ENCODE measurements at regions not wholly inside any gene's neighbourhood (a gene's known extent, or its start where the extent isn't known, plus 50 kb on each side); places are given as distances from the start of the nearest gene placed in this dataset.
A peak's percentile ranks its signal among the peaks of the same experiment; 100 is the strongest.

DNA sequence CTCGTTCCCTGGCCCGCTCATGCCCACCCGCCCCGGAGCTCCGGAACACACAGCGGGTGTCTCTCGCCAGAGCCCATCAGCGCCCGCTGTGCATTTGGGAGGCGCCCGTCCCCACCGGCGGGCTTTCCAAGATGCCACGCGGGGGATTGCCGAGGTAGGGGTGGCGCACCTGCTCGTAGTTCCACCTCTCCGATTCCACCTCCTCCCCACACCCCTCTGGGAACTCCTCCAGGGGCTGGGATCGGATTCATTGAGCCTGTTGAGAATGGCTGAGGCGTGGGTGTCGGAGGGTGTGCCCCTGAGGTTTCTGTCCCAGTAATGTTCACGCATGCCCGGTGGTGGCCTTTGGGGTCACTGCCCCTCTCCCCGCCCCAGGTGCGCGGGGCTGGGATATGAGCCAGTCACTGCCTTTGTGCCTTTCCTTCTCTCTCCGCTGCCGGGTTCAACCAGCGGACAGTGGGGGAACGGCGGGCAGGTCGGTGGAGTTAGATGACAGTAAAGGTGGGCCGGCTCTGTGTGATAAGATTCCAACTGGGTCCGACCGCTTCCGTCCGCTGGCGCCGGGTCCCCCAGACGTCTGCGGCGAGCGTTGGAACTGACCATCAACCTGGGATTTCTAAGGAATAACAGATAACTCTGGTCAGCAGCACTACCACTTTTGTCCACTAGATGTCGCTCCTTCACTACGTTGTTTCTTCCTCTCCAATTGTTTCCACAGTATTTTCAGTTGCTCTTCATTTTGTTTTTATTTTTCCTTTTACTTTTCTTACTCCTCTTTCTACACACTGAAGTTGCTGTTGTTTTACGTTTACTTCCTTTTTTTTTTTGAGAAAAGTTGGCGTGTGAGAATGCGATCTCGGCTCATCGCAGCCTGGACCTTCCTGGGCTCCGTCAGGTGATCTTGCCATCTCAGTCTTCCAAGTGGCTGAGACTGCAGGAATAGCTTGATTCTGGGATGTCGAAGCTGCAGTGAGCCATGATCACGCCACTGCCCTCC is 178.1 kb upstream of the ALG10B start:
- DNase-seq (ENCODE audit: low read depth in 1 of 2, low spot score in 1 of 2): peak; percentile 38

DNA sequence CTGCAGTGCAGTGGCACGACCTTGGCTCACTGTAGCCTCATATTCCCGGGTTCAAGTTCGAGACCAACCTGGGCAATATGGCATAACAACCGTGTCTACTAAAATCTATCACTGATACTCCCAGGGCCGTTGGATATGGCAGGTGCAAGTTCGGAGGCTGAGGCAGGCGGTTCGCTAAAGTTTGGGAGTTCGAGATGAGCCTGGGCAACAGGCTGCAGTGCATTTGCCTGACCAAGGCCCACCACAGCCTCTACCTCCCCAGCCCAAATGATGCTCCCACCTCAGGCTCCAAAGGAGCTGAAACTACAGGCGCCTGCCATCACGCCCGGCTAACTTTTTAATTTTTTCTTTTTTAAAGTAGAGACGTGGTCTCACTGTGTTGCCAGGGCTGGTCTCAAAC is 177.1 kb upstream of the ALG10B start:
- no peak for DNase-seq (ENCODE audit: low read depth in 1 of 2, low spot score in 1 of 2)

DNA sequence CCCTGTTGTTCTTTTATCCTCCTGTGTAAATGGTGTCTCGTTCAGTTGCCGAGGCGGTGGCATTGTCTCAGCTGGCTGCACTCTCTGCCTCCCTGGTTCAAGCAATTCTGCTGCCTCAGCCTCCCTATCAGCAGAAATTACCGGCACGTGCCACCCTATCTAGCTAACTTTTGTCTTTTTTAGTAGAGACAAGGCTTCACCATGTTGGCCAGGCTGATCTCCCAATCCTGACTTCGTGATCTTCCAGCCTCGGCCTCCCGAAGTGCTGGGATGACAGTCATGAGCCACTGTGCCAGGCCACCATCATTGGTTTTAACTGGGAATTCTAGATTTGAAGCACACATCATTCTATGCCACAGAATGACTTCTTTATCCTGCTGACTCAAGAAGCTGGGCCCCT is 175.3 kb upstream of the ALG10B start:
- DNase-seq (ENCODE audit: low read depth in 1 of 2, low spot score in 1 of 2): no peak

DNA sequence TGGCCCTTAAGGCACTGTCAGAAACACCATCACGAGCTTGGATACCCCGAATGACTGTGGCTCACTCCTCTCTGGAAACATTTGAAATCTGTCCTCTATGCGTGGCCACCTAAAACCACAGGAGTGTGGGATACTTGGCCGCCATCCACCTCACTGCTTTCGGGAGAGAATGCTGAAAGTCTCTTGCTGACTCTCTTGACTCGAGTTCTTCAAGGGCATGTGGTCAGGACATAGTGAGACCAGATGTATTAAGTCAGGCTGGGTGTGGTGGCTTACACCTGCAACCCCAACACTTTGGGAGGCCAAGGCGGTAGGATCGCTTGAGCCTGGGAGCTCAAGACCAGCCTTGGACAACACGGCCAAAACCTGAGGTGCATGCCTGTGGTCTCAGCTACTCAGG is 174.7 kb upstream of the ALG10B start:
- DNase-seq (ENCODE audit: low read depth in 1 of 2, low spot score in 1 of 2): no peak

DNA sequence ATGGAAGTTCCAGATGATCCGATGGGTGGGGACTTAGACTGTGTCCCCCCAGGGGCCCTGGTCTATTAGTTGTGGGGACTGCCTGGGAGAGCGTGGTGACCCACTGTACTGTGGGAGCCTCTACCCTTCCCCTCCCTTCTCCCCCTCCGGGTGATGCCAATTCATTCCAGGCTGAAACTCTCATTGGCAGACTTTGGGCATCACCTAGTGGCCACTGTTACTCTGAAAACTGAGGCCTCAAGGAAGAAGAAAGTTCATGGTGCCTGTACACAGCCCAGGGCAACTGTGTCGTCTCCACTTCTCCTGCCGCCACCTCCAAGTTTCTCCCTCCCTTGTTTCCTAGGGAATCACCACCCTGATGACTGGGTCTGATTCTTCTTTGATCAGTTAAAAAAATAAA is 173.6 kb upstream of the ALG10B start:
- no peak for DNase-seq (ENCODE audit: low read depth in 1 of 2, low spot score in 1 of 2)

DNA sequence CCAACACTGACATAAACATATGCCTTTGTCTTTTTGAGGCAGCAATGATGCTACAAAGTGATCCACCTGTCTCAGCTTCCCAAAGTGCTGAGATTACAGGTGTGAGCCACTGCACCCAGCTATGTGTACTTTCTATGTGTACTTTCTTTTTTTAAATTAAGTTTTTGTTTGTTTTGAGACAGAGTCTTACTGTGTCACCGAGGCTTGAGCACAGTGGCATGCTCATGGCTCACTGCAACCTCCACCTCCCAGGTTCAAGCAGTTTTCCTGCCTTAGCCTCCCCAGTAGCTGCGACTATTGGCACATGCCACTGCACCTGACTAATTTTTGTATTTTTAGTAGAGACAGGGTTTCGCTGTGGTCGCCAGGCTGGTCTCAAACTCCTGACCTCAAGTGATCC is 172.5 kb upstream of the ALG10B start:
- DNase-seq (ENCODE audit: low read depth in 1 of 2, low spot score in 1 of 2): no peak

DNA sequence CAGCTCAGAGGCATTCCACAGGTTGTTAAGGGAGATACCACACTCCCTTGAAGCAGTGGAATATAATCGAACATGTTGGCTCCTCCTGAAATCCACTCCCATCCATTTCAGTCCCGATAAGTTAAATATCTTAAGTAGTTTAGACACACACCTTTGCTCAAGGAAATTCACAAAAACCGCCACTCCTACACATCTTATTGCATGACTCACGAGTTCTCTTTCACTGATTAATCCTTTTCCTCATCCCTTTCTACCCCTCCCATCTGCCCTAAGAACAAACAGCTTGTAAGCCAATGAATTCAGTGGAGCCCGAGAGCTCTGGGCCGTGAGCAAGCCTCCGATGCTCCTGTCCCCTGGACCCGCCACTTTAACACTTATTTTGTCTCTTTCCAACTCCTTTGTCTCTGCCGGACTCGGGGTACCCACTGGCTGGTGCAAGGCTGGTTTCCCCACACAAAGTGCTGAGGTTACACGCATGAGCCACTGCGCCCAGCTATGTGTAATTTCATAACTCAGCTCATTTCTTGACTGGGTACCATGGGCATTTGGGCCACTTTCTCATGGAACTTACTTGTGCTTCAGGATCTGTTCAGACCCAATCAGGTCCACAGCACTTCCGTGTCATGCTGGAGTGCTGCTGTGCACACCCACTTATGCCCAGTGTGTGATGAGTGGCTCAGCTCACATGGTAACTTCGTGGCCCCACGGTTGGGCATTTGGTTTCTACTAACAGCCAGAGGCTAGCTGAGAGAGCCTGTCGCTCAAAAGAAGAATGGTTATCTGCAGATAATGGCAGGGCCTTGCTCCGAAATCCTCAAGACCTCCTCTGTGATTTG is 171.8 kb upstream of the ALG10B start:
- DNase-seq (ENCODE audit: low read depth in 1 of 2, low spot score in 1 of 2): no peak

DNA sequence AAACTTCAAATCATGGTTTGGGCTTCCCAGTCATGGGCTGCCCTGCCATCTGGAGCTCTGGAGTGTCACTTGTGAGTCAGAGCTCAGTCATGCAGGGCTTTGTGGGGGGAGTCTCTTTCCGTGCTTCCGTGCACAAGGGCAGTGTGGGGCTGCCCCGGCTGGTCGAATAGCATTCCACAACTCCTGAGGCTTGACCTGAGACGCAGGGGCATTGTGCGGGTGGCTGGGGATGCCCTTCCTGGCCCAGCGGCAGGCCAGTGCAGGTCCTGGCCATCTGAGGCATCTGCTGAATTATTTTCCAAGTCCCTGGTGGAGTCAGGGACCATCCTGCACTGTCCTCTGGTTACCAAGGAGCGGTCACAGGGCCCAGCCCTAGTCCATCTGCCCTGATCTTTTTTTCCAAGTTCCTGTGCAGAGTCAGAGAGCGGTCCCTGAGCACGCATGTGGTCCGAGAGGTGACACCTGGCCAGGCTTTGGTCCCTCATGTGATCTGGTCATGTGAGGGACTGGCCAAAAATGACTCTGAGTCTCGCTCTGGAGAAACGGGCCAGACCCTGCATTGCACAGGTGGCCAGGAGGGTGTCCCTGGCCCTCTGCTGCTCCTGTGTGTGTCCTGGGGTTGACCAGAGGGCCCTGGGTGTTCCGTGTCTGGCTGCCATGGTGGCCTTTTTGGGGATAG is 167.0 kb upstream of the ALG10B start:
- no peak for DNase-seq (ENCODE audit: low read depth in 1 of 2, low spot score in 1 of 2)

DNA sequence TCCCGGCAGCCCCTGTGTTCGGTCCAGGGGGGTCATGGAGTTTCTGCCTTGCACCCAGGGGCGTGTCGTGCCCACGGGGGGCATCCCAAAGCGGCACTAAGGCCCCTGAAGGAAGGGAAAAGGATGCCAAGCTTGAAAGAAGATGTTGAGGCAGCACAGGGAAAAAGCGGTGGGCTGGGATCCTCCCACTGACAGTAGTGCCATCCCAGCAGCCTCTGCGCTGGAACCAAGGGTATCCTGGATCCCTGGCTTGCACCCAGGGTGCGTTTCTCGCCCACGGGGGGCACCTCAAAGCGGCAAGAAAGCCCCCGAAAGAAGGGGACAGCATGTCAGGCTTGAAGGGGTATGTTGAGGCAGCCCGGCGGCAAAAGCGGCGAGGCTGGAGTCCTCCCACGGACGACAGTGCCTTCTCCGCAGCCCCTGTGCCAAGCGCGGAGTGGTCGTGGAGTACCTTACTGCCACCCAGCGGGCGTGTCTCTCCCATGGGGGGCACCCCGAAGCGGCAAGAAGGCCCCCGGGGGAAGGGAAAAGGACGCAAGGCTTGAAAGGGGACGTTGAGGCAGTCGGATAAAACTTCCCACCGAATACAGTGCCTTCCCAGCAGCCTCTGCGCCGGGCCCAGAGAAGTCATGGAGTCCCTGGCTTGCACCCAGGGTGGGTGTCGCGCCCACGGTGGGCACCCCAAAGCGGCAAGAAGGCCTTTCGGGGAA is 164.4 kb upstream of the ALG10B start:
- no peak for DNase-seq (ENCODE audit: low read depth in 1 of 2, low spot score in 1 of 2)

DNA sequence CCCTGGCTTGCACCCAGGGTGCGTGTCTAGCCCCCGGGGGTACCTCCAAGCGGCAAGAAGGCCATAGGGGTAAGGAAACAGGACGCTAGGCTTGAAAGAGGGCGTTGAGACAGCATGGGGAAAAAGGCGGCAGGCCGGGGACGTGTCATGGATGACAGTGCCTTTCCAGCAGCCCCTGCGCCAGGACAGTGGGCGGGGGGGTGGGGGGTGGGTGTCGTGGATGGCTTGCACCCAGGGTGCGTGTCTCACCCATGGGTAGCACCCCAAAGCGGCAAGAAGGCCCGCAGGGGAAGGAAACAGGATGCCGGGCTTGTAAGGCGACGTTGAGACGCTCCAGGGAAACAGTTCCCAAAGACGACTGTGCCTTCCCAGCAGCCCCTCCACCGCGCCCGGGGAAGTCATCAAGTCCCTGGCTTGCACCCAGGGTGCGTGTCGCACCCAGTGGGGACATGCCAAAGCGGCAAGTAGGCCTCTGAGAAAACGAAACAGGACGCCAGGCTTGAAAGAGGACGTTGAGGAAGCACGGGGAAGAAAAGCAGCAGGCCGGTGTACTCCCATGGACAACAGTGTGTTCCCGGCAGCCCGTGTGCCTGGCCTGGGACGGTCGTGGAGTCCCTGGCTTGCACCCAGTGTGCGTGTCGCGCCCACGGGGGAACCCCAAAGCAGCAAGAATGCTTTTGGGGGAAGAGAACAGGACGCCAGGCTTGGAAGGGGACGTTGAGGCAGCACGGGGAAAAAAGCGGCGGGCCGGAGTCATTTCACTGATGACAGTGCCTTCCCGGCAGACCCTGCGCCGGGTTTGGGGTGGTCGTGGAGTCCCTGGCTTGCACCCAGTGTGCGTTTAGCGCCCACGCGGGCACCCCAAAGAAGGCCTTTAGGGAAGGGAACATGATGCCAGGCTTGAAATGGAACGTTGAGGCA is 163.5 kb upstream of the ALG10B start:
- DNase-seq (ENCODE audit: low read depth in 1 of 2, low spot score in 1 of 2): no peak

DNA sequence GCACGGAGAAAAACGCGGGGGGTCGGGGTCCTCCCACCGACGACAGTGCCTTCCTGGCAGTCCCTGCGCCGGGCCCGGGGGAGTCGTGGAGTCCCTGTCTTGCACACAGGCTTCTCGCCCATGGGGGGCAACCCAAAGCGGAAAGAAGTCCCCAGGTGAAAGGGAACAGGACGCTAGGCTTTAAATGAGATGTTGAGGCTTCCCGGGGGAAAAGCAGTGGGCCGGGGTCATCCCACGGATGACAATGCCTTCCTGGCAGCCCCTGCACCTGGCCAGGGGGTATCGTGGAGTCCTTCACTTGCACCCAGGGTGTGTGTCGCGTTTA is 162.9 kb upstream of the ALG10B start:
- no peak for DNase-seq (ENCODE audit: low read depth in 1 of 2, low spot score in 1 of 2)

DNA sequence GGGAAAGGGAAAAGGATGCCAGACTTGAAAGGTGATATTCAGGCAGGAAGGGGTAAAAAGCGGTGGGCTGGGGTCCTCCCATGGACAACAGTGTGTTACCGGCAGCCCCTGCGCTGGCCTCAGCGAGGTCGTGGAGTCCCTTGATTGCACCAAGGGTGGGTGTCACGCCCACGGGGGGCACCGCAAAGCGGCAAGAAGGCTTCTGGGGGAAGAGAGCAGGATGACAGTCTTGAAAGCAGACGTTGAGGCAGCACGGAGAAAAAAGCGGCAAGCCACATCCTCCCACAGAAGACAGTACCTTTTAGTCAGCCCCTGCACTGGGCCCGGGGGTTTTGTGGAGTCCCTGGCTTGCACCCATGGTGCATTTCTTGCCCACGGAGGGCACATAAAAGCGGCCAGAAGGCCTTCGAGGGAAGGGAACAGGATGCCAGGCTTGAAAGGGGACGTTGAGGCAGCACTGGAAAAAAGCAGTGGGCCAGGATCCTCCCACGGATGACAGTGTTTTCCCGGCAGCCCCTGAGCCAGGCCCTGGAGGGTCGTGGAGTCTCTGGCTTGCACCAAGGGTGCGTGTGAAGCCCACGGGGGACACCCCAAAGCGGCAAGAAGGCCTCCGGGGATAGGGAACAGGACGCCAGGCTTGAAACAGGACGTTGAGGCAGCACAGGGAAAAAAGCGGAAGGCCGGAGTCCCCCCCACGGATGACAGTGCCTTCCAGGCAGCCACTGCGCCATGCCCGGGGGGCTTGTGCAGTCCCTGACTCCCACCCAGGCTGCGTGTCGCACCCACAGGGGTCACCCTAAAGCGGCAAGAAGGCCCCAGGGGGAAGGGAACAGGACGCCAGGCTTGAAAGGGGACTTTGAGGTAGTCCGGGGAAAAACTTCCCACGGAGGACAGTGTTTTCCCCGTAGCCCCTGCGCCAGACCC is 162.2 kb upstream of the ALG10B start:
- no peak for DNase-seq (ENCODE audit: low read depth in 1 of 2, low spot score in 1 of 2)

DNA sequence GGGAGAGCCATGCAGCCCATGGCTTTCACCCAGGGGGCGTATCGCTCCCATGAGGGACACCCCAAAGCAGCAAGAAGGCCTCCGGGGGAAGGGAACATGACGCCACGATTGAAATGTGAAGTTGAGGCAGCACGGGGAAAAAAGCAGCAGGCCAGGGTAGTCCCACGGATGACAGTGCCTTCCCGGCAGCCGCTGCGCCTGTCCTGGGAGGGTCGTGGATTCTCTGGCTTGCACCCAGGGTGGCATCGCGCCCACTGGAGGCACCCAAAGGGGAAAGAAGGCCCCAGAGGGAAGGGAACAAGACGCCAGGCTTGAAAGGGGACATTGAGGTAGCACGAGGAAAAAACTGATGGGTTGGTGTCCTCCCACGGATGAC is 161.6 kb upstream of the ALG10B start:
- no peak for DNase-seq (ENCODE audit: low read depth in 1 of 2, low spot score in 1 of 2)

DNA sequence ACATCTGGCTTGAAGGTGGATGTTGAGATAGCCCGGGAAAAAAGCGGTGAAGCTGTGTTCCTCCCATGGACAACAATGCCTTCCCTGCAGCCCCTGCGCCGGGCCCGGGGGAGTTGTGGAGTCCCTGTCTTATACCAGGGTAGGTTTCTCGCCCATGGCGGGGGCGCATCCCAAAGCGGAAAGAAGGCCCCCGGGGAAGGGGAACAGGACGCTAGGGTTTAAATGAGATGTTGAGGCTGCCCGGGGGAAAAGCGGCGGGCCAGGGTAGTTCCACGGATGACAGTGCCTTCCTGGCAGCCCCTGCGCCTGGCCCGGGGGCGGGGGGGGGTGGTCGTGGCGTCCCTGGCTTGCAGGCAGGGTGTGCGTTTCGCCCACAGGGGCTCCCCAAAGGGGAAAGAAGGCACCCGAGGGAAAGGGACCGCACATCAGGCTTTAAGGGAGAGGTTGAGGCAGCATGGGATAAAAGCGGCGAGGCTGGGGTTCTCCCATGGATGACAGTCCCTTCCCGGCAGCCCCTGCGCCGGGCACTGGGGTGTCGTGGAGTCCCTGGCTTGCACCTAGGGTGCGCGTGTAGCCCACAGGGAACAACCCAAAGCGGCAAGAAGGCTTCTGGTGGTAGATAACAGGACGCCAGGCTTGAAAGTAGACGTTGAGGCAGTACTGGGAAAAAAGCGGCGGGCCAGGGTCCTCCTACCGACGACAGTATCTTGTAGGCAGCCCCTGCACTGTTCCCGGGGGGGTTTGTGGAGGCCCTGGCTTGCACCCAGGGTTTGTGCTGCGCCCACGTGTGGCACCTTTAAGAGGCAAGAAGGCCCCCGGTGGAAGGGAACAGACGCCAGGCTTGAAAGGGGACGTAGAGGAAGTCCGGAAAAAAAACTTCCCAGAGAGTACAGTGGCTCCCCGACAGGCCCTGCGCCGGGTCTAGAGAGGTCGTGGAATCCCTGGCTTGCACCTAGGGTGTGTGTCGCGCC is 160.8 kb upstream of the ALG10B start:
- DNase-seq (ENCODE audit: low read depth in 1 of 2, low spot score in 1 of 2): no peak

DNA sequence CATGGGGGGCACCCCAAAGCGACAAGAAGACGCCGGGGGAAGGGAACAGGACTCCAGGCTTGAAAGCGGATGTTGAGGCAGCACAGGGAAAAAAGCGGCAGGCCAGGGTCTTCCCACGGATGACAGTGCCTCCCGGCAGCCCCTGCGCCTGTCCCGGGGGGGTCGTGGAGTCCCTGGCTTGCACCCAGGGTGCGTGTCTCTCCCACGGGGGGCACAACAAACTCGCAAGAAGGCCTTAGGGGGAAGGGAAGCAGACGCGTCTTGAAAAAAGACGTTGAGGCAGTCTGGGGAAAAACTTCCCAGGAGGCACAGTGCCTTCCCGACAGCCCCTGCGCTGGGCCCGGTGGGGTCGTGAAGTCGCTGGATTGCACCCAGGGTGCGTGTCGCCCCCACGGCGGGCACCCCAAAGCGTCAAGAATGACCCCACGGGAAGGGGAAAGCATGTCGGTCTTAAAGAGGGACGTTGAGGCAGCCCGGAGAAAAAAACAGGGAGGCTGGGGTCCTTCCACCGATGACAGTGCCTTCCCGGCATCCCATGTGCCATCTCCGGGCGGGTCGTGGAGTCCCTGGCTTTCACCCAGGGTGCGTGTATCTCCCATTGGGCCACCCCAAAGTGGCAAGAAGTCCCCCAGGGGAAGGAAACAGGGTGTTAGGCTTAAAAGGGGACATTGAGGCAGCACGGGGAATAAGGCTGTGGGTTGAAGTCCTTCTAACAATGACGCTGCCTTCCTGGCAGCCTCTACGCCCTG is 159.9 kb upstream of the ALG10B start:
- no peak for DNase-seq (ENCODE audit: low read depth in 1 of 2, low spot score in 1 of 2)

DNA sequence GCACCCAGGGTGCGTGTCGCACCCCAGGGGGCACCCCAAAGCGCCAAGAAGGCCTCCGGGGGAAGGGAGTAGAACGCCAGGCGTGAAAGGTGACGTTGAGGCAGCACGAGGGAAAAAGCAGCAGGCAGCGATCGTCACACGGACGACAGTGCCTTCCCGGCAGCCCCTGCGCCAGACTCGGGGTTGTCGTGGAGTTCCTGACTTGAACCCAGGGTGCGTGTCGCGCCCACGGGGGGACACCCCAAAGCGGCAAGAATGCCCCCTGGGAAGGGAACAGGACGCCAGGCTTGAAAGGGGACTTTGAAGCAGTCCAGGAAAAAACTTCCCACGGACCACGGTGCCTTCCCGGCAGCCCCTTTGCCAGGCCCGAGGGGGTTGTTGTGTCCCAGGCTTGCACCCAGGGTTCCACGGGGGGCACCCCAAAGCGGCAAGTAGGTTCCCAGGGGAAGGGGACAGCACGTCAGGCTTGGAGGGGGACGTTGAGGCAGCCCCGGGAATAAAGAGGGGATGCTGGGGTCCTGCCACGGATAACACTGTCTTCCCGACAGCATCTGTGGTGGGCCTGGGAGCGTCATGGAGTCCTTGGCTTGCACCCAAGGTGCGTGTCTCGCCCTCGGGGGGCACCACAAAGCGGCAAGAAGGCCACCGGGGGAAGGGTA is 159.2 kb upstream of the ALG10B start:
- DNase-seq (ENCODE audit: low read depth in 1 of 2, low spot score in 1 of 2): no peak

Data from activated T-helper 1 cell treated with anti-CD3 and anti-CD28 coated beads, Interleukin-2, amount 50 U/mL, for 16 hours (primary cell).